A673 (cell line): ENCODE measurements at regions not wholly inside any gene's neighbourhood (a gene's known extent, or its start where the extent isn't known, plus 50 kb on each side); places are given as distances from the start of the nearest gene placed in this dataset.

ENCODE experiments used
- EZH2 ChIP-seq: fragments of 200-600 bp; sonication (generic); IDR thresholded peaks from 2 replicates; pipeline ENCODE4 v1.6.1; 2017; ENCODE audit warnings: borderline replicate concordance, low read depth, mild to moderate bottlenecking, mixed read lengths, antibody characterized with exemption, low read length; ENCODE audit not compliant: poor library complexity, severe bottlenecking
- TF ChIP-seq, protein P1 (sequence below): fragments of 300-800, 200-600 bp; sonication (generic); conservative IDR thresholded peaks from 2 replicates; pipeline ENCODE4 v1.5.1; 2017; ENCODE audit warnings: low read depth, mild to moderate bottlenecking, antibody characterized with exemption, low read length, moderate library complexity, mixed read lengths

DNA sequence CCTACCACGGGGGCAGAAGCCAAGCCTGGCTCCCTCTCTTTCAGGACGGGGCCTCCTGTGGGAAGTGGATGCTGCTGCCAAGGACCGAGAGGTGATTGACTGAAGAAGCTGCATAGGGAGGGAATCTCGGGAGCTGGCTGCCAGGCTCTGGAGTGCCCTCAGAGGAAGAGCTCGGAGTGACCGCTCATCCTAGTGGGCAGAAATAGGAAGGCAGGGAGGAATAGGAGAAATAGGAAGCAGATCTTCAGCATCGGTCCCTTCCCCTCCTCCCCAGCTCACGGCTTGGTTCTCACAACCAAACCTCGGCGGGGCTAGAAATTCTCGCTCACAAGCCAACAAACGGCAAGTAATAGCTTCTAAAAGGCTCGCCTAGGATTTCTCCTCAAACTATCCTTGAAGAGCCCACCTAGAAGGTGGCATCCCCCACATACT, 159.9 kb upstream of the RAI14 start:
- TF ChIP-seq, protein P1, sequence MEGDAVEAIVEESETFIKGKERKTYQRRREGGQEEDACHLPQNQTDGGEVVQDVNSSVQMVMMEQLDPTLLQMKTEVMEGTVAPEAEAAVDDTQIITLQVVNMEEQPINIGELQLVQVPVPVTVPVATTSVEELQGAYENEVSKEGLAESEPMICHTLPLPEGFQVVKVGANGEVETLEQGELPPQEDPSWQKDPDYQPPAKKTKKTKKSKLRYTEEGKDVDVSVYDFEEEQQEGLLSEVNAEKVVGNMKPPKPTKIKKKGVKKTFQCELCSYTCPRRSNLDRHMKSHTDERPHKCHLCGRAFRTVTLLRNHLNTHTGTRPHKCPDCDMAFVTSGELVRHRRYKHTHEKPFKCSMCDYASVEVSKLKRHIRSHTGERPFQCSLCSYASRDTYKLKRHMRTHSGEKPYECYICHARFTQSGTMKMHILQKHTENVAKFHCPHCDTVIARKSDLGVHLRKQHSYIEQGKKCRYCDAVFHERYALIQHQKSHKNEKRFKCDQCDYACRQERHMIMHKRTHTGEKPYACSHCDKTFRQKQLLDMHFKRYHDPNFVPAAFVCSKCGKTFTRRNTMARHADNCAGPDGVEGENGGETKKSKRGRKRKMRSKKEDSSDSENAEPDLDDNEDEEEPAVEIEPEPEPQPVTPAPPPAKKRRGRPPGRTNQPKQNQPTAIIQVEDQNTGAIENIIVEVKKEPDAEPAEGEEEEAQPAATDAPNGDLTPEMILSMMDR = no peak
- no peak for TF ChIP-seq EZH2
